Keratinocyte (primary cell): ENCODE measurements at regions not wholly inside any gene's neighbourhood (a gene's known extent, or its start where the extent isn't known, plus 50 kb on each side); places are given as distances from the start of the nearest gene placed in this dataset.
A peak's percentile ranks its signal among the peaks of the same experiment; 100 is the strongest.

Experiments used
- DNase-seq: peaks from one replicate; pipeline ENCODE4 v3.0.0-alpha.2; 2011; ENCODE audit warnings: low read depth, missing footprints, low spot score
- FAIRE-seq: peaks from 2 replicates; lab custom pipeline; 2011; peaks lifted over from hg19 to GRCh38; lab: Jason Lieb, UNC
- H2AFZ ChIP-seq: 2 replicates; pipeline ENCODE4 v1.6.0; 2012; ENCODE audit warnings: low read length, control low read depth, inconsistent platforms; ENCODE audit not compliant: control insufficient read depth
- H3K27ac ChIP-seq: 2 replicates; pipeline ENCODE4 v1.5.1; 2011; ENCODE audit warnings: low read length; ENCODE audit not compliant: control insufficient read depth, insufficient read depth
- H3K27me3 ChIP-seq: 3 replicates; pipeline ENCODE4 v1.6.0; 2011; ENCODE audit warnings: low read length; ENCODE audit not compliant: control insufficient read depth, insufficient read depth; ENCODE audit errors: extremely low read depth
- H3K36me3 ChIP-seq, 2 experiments: 2 replicates in 1 of 2; 3 replicates in 1 of 2; pipeline ENCODE4 v1.5.1; 2011; ENCODE audit warnings: low read length in 2 of 2, mild to moderate bottlenecking in 1 of 2; ENCODE audit not compliant: control insufficient read depth in 2 of 2, insufficient read depth in 2 of 2; ENCODE audit errors: extremely low read depth in 1 of 2
- H3K4me1 ChIP-seq: 3 replicates; pipeline ENCODE4 v1.5.1; 2011; ENCODE audit warnings: low read length; ENCODE audit not compliant: control insufficient read depth, insufficient read depth; ENCODE audit errors: extremely low read depth
- H3K4me2 ChIP-seq: 3 replicates; pipeline ENCODE4 v1.6.0; 2011; ENCODE audit warnings: low read depth, low read length; ENCODE audit not compliant: control insufficient read depth, insufficient read depth; ENCODE audit errors: extremely low read depth
- H3K4me3 ChIP-seq, 3 experiments: fragments of 200-600 bp in 1 of 3; sonication (generic) in 1 of 3; 2 replicates in 2 of 3; 3 replicates in 1 of 3; pipeline ENCODE4 v1.5.1; 2011 to 2016; ENCODE audit warnings: low read length in 3 of 3, mild to moderate bottlenecking in 3 of 3, control low read depth in 2 of 3, inconsistent platforms in 1 of 3, low read depth in 1 of 3, mixed read lengths in 1 of 3, mixed run types in 1 of 3, moderate library complexity in 1 of 3; ENCODE audit not compliant: control insufficient read depth in 2 of 3, insufficient read depth in 2 of 3; ENCODE audit errors: extremely low read depth in 1 of 3
- H3K79me2 ChIP-seq: 2 replicates; pipeline ENCODE4 v1.6.0; 2012; ENCODE audit warnings: low read length; ENCODE audit not compliant: control insufficient read depth, insufficient read depth
- H3K9ac ChIP-seq: 3 replicates; pipeline ENCODE4 v1.6.0; 2011; ENCODE audit warnings: low read length; ENCODE audit not compliant: control insufficient read depth, insufficient read depth; ENCODE audit errors: extremely low read depth
- H3K9me1 ChIP-seq: 3 replicates; pipeline ENCODE4 v1.6.0; 2011; ENCODE audit warnings: low read length; ENCODE audit not compliant: control insufficient read depth, insufficient read depth; ENCODE audit errors: extremely low read depth
- H3K9me3 ChIP-seq: 2 replicates; pipeline ENCODE4 v1.5.1; 2012; ENCODE audit warnings: low read depth, low read length; ENCODE audit not compliant: control insufficient read depth
- H4K20me1 ChIP-seq: 3 replicates; pipeline ENCODE4 v1.6.0; 2011; ENCODE audit warnings: low read length; ENCODE audit not compliant: control insufficient read depth, insufficient read depth; ENCODE audit errors: extremely low read depth
- EZH2 ChIP-seq: IDR thresholded peaks from one replicate; pipeline ENCODE4 v1.6.1; 2012; ENCODE audit warnings: inconsistent platforms, mild to moderate bottlenecking, low read length, moderate library complexity
- dilution Hi-C: fragments of 300-500 bp; cut with MboI; formaldehyde crosslinking; loops from one replicate; pipeline ENCODE4 v1.7.0; 2020; ENCODE audit warnings: low sequenced_read_pairs; ENCODE audit not compliant: extremely low pct_ligation_motif_present
- TF ChIP-seq, protein P1 (sequence below), 3 experiments: IDR thresholded peaks in 1 of 3; conservative IDR thresholded peaks in 1 of 3; optimal IDR thresholded peaks in 1 of 3; 2 replicates in 2 of 3; 3 replicates in 1 of 3; pipeline versions ENCODE3 to v1.5.1; 2011; ENCODE audit warnings: low read length in 3 of 3, mild to moderate bottlenecking in 3 of 3, moderate library complexity in 2 of 3, control low read depth in 1 of 3, inconsistent platforms in 1 of 3; ENCODE audit not compliant: insufficient read depth in 2 of 3; ENCODE audit errors: extremely low read depth in 1 of 3

DNA sequence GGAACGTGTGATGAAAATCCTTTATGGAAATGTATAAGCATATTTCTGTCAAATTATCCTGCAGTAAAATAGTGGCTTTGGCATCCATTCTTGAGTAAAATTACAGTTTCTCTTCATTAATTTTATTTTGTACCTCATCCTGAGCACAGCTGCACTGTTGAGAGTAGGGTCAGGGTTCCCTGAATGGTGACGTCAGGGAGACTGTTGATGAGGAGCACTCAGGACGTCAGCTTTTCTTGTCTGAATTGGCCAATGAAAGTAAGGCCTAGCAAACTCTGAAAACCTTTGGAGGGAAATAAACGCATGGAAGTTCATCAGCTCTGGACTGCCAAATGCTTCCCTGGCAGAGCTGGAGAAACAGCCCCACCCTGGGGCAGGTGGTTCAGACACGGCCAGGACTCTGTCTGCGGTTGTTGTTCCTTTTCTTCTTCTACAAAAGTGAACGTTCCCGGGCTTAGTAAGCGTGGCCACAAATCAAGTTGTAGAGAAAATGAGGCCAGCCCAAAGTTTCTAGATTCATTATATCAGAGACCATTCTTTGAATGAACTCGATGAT, 179.7 kb upstream of the EXOC2 start:
- TF ChIP-seq, protein P1, sequence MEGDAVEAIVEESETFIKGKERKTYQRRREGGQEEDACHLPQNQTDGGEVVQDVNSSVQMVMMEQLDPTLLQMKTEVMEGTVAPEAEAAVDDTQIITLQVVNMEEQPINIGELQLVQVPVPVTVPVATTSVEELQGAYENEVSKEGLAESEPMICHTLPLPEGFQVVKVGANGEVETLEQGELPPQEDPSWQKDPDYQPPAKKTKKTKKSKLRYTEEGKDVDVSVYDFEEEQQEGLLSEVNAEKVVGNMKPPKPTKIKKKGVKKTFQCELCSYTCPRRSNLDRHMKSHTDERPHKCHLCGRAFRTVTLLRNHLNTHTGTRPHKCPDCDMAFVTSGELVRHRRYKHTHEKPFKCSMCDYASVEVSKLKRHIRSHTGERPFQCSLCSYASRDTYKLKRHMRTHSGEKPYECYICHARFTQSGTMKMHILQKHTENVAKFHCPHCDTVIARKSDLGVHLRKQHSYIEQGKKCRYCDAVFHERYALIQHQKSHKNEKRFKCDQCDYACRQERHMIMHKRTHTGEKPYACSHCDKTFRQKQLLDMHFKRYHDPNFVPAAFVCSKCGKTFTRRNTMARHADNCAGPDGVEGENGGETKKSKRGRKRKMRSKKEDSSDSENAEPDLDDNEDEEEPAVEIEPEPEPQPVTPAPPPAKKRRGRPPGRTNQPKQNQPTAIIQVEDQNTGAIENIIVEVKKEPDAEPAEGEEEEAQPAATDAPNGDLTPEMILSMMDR (optimal IDR thresholded peaks at IDR 0.05 in 1 of 3, IDR thresholded peaks at IDR 0.05 in 1 of 3, conservative IDR thresholded peaks at IDR 0.05 in 1 of 3; ENCODE audit: extremely low read depth in 1 of 3, insufficient read depth in 2 of 3, low read length in 3 of 3): peak in 1 of 3 experiments; percentile 20
- no peak for TF ChIP-seq EZH2
- no peak overlapping the region for H2AFZ ChIP-seq
- H3K79me2 ChIP-seq: no peaks in the 10 kb centered on the region
- H3K4me1 ChIP-seq: no peaks in the 10 kb centered on the region
- FAIRE-seq (peak; percentile 36), DNase-seq (no peak)
- no peaks in the 10 kb centered on the region for H4K20me1 ChIP-seq
- H3K27ac ChIP-seq: no peak overlapping the region
- dilution Hi-C loops: no loop called here
- H3K9me1 ChIP-seq: no peaks in the 10 kb centered on the region
- no peaks in the 10 kb centered on the region for H3K36me3 ChIP-seq
- no peak overlapping the region for H3K9ac ChIP-seq
- no peaks in the 10 kb centered on the region for H3K9me3 ChIP-seq
- H3K27me3 ChIP-seq: no peaks in the 10 kb centered on the region
- no peak overlapping the region for H3K4me3 ChIP-seq
- no peak overlapping the region for H3K4me2 ChIP-seq

DNA sequence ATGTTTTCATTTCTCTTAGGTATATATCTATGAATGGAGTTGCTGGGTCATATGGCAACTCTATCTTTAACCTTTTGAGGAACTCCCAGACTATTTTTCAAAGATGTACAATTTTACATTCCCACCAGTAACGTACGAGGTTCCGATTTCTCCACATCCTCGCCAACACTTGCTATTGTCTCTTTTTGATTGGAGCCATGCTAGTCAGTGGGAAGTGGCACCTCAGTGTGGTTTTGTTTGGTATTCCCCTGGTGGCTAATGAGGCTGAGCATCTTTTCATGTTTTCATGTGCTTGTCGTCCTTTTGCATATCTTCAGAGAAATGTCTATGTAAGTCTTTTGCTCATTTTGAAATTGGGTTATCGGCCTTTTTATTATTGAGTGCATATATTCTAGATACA, 178.6 kb upstream of the EXOC2 start:
- TF ChIP-seq, protein P1 (optimal IDR thresholded peaks at IDR 0.05 in 1 of 3, IDR thresholded peaks at IDR 0.05 in 1 of 3, conservative IDR thresholded peaks at IDR 0.05 in 1 of 3; ENCODE audit: extremely low read depth in 1 of 3, insufficient read depth in 2 of 3, low read length in 3 of 3): no peak
- no peaks in the 10 kb centered on the region for H3K36me3 ChIP-seq
- no peak overlapping the region for H3K4me2 ChIP-seq
- H2AFZ ChIP-seq: no peak overlapping the region
- H3K9me3 ChIP-seq: no peaks in the 10 kb centered on the region
- no peaks in the 10 kb centered on the region for H3K9me1 ChIP-seq
- no peaks in the 10 kb centered on the region for H4K20me1 ChIP-seq
- no peak overlapping the region for H3K27ac ChIP-seq
- H3K79me2 ChIP-seq: no peaks in the 10 kb centered on the region
- no peak for DNase-seq
- dilution Hi-C loops: no loop called here
- no peaks in the 10 kb centered on the region for H3K4me1 ChIP-seq
- no peak overlapping the region for H3K9ac ChIP-seq
- H3K27me3 ChIP-seq: no peaks in the 10 kb centered on the region
- no peak overlapping the region for H3K4me3 ChIP-seq
- FAIRE-seq: no peak
